LNCaP clone FGC (cell line): ENCODE measurements at regions not wholly inside any gene's neighbourhood (a gene's known extent, or its start where the extent isn't known, plus 50 kb on each side); places are given as distances from the start of the nearest gene placed in this dataset.

ENCODE experiments used
- DNase-seq: peaks from one replicate; pipeline ENCODE4 v3.0.0-alpha.2; 2011; ENCODE audit warnings: low read depth
- H3K4me3 ChIP-seq: 2 replicates; pipeline ENCODE4 v1.5.1; 2011; ENCODE audit warnings: mild to moderate bottlenecking, low read depth, low read length, control low read depth
- CTCF ChIP-seq: IDR thresholded peaks from 2 replicates; pipeline ENCODE4 v1.5.1; 2012; ENCODE audit warnings: mild to moderate bottlenecking; ENCODE audit not compliant: control insufficient read depth, insufficient read depth; ENCODE audit errors: extremely low read depth

DNA sequence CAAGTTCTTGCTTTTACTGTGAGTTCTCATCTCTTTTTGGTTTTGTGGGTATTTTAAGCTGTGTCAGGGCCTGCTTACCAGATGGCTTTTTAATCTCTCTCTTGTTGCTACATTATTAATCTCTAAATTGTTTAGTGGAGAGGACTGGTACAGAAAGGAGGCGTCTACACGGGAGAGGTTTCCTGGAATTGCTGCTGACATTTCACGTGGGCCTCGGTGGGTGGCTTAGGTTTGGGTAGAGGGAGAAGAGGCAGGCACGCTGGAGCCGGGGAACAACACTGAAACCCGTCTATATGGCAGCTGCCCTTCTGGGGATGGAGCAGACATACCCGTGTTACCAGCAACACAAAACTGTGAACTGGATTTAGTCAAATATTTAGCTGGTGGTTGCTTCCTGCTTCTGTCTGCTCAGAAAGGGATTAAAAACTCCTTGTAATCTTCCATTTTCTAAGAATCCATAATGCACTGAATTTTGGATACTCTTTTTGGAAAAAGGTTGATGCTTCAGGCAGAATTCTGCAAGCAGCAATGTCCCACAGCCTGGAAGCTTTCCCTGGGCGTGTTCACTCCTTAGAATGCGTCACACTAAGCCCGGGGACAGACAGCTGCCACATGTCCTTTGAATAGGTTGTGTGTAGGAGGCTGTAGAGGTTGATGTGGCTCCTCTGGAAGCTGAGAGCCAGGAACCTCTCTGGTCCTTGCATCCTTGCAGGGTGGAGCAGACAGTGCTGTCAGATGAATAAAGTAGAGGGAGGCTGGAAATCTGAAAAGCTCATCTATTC is 199.8 kb upstream of the GATB start:
- H3K4me3 ChIP-seq, result no peak overlapping the region
- no peak for DNase-seq
- no peak for TF ChIP-seq CTCF

DNA sequence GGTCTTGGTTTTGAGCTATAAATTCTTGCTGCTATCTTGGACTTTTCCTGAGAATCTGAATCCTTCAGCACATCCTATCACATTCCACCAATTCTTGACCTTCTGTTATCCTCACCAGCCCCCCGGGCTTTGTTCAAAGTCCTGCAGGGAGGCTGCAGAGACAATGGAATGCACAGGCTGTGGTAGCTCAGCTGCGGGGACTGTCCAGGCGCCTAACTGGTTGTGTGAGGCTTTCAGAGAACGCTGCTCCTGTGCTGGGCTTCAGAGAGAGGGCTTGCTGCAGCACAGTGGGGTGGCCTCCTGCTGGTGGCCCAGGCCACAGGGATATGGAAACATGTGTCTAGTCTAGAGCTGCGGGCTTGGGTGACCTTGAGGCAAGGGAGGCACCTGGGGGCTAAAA is 196.3 kb upstream of the GATB start:
- no peak for TF ChIP-seq CTCF
- DNase-seq, result no peak
- H3K4me3 ChIP-seq, result no peak overlapping the region

DNA sequence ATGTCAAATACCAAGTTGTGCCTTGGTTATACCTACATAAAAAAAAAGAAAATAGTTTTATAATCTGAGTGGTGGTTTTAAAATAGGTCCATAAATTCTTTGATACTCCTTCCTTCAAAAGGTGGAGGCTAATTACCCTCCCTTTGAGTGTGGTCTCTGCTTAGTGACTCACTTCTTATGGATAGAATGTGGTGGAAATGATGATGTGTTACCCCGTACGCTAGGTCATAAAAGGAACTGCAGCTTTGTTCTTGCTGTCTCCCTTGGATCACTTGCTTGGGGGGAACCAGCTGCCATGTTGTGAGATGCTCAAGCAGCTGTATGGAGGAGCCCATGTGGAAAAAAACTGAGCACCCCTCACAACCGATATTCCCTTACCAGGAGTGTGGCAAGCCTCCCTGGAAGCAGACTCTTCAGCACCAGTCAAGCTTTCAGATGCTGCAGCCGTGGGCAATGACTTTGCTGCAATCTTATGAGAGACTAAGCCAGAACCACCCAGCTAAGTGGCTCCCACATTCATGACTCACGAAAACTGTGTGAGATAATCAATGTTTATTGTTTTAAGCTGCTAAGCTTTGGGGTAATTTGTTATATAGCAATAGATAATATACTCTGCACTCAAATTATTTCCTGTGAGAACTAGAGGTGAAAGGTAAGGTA is 195.0 kb upstream of the GATB start:
- H3K4me3 ChIP-seq, result no peak overlapping the region
- TF ChIP-seq CTCF, result no peak

DNA sequence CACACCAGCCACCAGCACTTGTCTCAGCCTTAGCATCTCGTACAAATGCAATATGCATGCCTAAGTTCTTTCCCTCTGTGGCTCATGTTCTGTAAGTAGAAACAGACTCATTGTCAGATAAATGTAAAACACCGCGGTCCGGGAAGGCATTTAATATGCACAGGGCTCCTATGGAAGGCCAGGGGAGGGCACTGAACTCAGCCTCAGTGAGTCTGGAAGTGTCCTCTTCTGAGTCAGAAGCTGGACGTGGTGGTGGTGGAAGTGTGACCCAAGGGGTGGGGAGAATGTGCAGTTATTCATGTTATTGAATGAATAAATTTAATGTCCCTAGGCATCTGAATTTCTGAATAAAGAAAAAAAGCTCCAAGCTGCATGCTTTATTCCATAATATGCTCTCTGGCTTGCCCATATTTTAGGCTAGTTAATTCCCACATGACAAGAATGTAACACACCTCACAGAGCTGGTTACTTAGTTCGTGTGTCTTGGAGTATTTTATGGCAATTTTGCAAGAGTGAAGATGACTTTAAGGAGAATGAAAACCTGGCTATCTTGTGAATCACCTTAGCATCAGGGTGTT is 193.1 kb upstream of the GATB start:
- no peak overlapping the region for H3K4me3 ChIP-seq
- DNase-seq, result no peak
- no peak for TF ChIP-seq CTCF

More for the DNA sequence above, 195.0 kb upstream of the GATB start:
- DNase-seq, result no peak

- no peak overlapping the region for H3K4me3 ChIP-seq
- TF ChIP-seq CTCF, result no peak
- DNase-seq, result no peak
Measured at GRCh38 chr4:151953312-151953711, 192.5 kb upstream of the GATB start.

DNA sequence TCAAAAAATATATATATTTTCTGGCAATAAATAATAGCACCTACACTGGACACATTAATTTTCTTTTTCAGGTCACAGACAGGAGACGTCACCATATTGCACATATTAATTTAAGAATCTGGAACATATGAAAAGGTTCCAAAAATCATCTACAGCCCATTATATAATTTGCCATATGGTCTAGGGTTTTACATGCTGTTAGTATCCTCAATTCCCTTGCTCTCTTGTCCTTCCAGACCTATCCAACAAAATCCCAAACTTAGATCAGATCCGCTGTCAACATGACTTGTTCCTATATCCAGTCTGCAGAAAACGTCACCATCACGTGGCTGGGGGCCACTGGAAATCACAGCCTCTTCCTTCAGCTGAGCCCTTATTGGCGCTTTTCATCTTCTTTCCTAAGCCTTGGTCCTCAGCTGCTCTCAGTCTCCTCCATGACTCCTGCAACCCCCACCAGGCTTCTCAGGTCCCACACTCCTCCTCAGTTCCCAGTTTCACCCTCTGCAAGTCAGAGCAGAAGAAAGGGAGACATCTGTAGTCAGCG is 192.0 kb upstream of the GATB start:
- H3K4me3 ChIP-seq, result no peak overlapping the region
- TF ChIP-seq CTCF, result no peak
- no peak for DNase-seq
